SK-N-SH (cell line): ENCODE measurements at regions not wholly inside any gene's neighbourhood (a gene's known extent, or its start where the extent isn't known, plus 50 kb on each side); places are given as distances from the start of the nearest gene placed in this dataset.

ENCODE experiments used
- CTCF ChIA-PET: fragments of 300-600, 350-600 bp; formaldehyde crosslinking; extraction: SDS; loops from one replicate; lab custom pipeline; 2021; lab: Yijun Ruan, JAX
- POLR2A ChIA-PET: fragments of 350-600 bp; sonication (Branson Sonifier 250); formaldehyde crosslinking; extraction: SDS; loops from one replicate; lab custom pipeline; 2020; ENCODE audit warnings: antibody characterized with exemption, inconsistent platforms; lab: Yijun Ruan, JAX
- DNase-seq: peaks from one replicate; pipeline ENCODE4 v3.0.0; 2012
- H2AFZ ChIP-seq: fragments of 200-600 bp; sonication (generic); 2 replicates; pipeline ENCODE4 v1.8.1; 2016; ENCODE audit warnings: antibody characterized with exemption, mild to moderate bottlenecking, low read depth
- H3F3A ChIP-seq: fragments of 200-600 bp; sonication (generic); replicated peaks from 2 replicates; pipeline ENCODE3; 2016; ENCODE audit warnings: antibody characterized with exemption, mild to moderate bottlenecking; ENCODE audit not compliant: insufficient read depth
- H3K27ac ChIP-seq, 2 experiments: fragments of 200-500 bp in 1 of 2; fragments of 200-600 bp in 1 of 2; sonication (Bioruptor generic) in 1 of 2; sonication (generic), shearing (Covaris generic) in 1 of 2; 2 replicates each; pipeline versions ENCODE4 v1.5.1 to v1.6.1; 2014 to 2016; ENCODE audit warnings: low read depth in 2 of 2, inconsistent platforms in 1 of 2, low read length in 1 of 2, mild to moderate bottlenecking in 1 of 2, mixed read lengths in 1 of 2
- H3K27me3 ChIP-seq: fragments of 200-600 bp; sonication (generic), shearing (Covaris generic); 2 replicates; pipeline ENCODE4 v1.6.1; 2016; ENCODE audit warnings: mixed run types; ENCODE audit not compliant: insufficient read depth
- H3K36me3 ChIP-seq, 2 experiments: fragments of 200-500 bp in 1 of 2; fragments of 200-600 bp in 1 of 2; sonication (Bioruptor generic) in 1 of 2; sonication (generic) in 1 of 2; replicated peaks in 1 of 2; 2 replicates each; pipeline versions ENCODE3 to v1.5.1; 2014 to 2016; ENCODE audit warnings: low read length in 1 of 2, mild to moderate bottlenecking in 1 of 2; ENCODE audit not compliant: insufficient read depth in 2 of 2, control insufficient read depth in 1 of 2
- H3K4me1 ChIP-seq, 2 experiments: fragments of 200-500 bp in 1 of 2; fragments of 200-600 bp in 1 of 2; sonication (Bioruptor generic) in 1 of 2; sonication (generic), shearing (Covaris generic) in 1 of 2; 2 replicates each; pipeline versions ENCODE4 v1.5.1 to v1.6.1; 2014 to 2016; ENCODE audit warnings: low read depth in 1 of 2, low read length in 1 of 2, mixed run types in 1 of 2; ENCODE audit not compliant: insufficient read depth in 2 of 2, control insufficient read depth in 1 of 2
- H3K4me2 ChIP-seq: fragments of 200-600 bp; sonication (generic), shearing (Covaris generic); 2 replicates; pipeline ENCODE4 v1.6.1; 2017; ENCODE audit warnings: mixed run types
- H3K4me3 ChIP-seq, 2 experiments: fragments of 200-500 bp in 1 of 2; fragments of 200-600 bp in 1 of 2; sonication (Bioruptor generic) in 1 of 2; sonication (generic), shearing (Covaris generic) in 1 of 2; 2 replicates each; pipeline versions ENCODE4 v1.5.1 to v1.8.1; 2014 to 2016; ENCODE audit warnings: low read depth in 2 of 2, inconsistent platforms in 1 of 2, low read length in 1 of 2, mild to moderate bottlenecking in 1 of 2, mixed read lengths in 1 of 2, moderate library complexity in 1 of 2
- H3K79me2 ChIP-seq: fragments of 200-600 bp; sonication (generic); 2 replicates; pipeline ENCODE4 v1.8.1; 2017; ENCODE audit warnings: mild to moderate bottlenecking; ENCODE audit not compliant: insufficient read depth
- H3K9ac ChIP-seq: fragments of 200-600 bp; sonication (generic); 2 replicates; pipeline ENCODE4 v1.6.1; 2017; ENCODE audit warnings: mixed run types
- H3K9me2 ChIP-seq: fragments of 200-600 bp; sonication (generic); 2 replicates; pipeline ENCODE4 v1.6.1; 2017; ENCODE audit warnings: mixed run types
- H3K9me3 ChIP-seq: fragments of 200-600 bp; sonication (generic); 2 replicates; pipeline ENCODE4 v1.6.1; 2017; ENCODE audit warnings: mixed run types, mild to moderate bottlenecking, moderate library complexity
- H4K20me1 ChIP-seq: fragments of 200-600 bp; sonication (generic); 2 replicates; pipeline ENCODE4 v1.6.1; 2017; ENCODE audit warnings: mild to moderate bottlenecking, mixed run types; ENCODE audit not compliant: insufficient read depth
- CHD2 ChIP-seq: fragments of 150-350 bp; IDR thresholded peaks from 2 replicates; pipeline ENCODE4 v1.6.1; 2018; ENCODE audit warnings: low read length; ENCODE audit not compliant: partially characterized antibody
- CTCF ChIP-seq: fragments of 200-600 bp; sonication (generic); IDR thresholded peaks from 2 replicates; pipeline ENCODE4 v1.6.1; 2017; ENCODE audit warnings: antibody characterized with exemption, mild to moderate bottlenecking, moderate library complexity
- EZH2phosphoT487 ChIP-seq: fragments of 200-600 bp; sonication (generic); IDR thresholded peaks from 2 replicates; pipeline ENCODE4 v1.6.1; 2017; ENCODE audit warnings: low read depth, mixed run types, mild to moderate bottlenecking, antibody characterized with exemption, moderate library complexity, borderline replicate concordance
- FOSL2 ChIP-seq: IDR thresholded peaks from 2 replicates; pipeline ENCODE4 v1.4.0; 2012; ENCODE audit warnings: low read depth, mild to moderate bottlenecking, moderate library complexity, borderline replicate concordance
- FOXM1 ChIP-seq: IDR thresholded peaks from 2 replicates; pipeline ENCODE4 v1.4.0; 2012; ENCODE audit warnings: low read depth, mild to moderate bottlenecking
- MAX ChIP-seq: IDR thresholded peaks from 2 replicates; pipeline ENCODE4 v1.4.0; 2012; ENCODE audit warnings: low read depth
- MXI1 ChIP-seq: IDR thresholded peaks from 2 replicates; pipeline ENCODE4 v1.6.1; 2012; ENCODE audit warnings: mild to moderate bottlenecking, low read depth, low read length, improper control_type of control experiment
- NRF1 ChIP-seq: IDR thresholded peaks from 2 replicates; pipeline ENCODE4 v1.6.1; 2012; ENCODE audit warnings: low read depth, mild to moderate bottlenecking, low read length
- POLR2AphosphoS5 ChIP-seq: IDR thresholded peaks from 2 replicates; pipeline ENCODE4 v1.6.1; 2012; ENCODE audit warnings: low read depth, low read length
- REST ChIP-seq: IDR thresholded peaks from 2 replicates; pipeline ENCODE4 v1.6.1; 2012; ENCODE audit warnings: mild to moderate bottlenecking, low read depth, low read length, moderate library complexity
- RFX5 ChIP-seq: IDR thresholded peaks from 2 replicates; pipeline ENCODE4 v1.6.1; 2012; ENCODE audit warnings: mild to moderate bottlenecking, improper control_type of control experiment, low read length
- SMC3 ChIP-seq: IDR thresholded peaks from 2 replicates; pipeline ENCODE4 v1.6.1; 2012; ENCODE audit warnings: low read depth, low read length, improper control_type of control experiment
- TAF1 ChIP-seq: IDR thresholded peaks from 2 replicates; pipeline ENCODE4 v1.6.1; 2012; ENCODE audit warnings: low read depth, mild to moderate bottlenecking, low read length, moderate library complexity, borderline replicate concordance
- TCF12 ChIP-seq: IDR thresholded peaks from 2 replicates; pipeline ENCODE4 v1.4.0; 2012
- YY1 ChIP-seq: IDR thresholded peaks from 2 replicates; pipeline ENCODE4 v1.4.0; 2012; ENCODE audit warnings: low read depth, mild to moderate bottlenecking
- WGBS: methylation state at CpG from one replicate; pipeline ENCODE4 v1.1.6; 2017; ENCODE audit warnings: low lambda C conversion rate; 5-methylcytosine and 5-hydroxymethylcytosine counted together
- TF ChIP-seq, protein P1 (sequence below): IDR thresholded peaks from 2 replicates; pipeline ENCODE4; 2012

DNA sequence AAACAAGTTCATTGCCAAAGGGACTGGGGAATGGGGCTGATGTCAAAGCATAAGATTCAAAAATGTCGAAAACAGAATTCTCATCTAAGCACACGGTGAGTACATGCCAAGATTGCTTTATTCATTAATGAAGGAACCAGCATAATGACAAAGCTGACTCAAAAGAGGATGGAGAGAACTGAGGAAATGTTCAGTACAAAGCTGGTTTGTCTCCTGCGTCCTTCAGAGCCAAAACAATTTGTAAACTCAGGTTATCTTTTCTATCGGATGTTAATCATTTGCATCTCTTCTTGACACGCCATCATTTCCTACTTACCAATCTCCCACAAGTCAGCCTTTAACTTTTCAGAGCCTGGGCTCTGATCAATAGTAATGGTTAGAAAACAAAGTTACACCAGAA, 195.6 kb upstream of the PMEPA1 start:
- Histone ChIP-seq H3K9me2 (no peaks in the 10 kb centered on the region), H3K9ac (no peak overlapping the region), H3F3A (no peaks in the 10 kb centered on the region), H3K79me2 (no peaks in the 10 kb centered on the region), H3K9me3 (no peaks in the 10 kb centered on the region), H3K4me2 (no peak overlapping the region), H4K20me1 (no peaks in the 10 kb centered on the region), H3K36me3 (no peaks in the 10 kb centered on the region), H3K27me3 (no peaks in the 10 kb centered on the region), H3K27ac (no peak overlapping the region), H3K4me1 (peaks cover 0 to 29% of the 10 kb centered on the region in 2 experiments; a peak in 1 of 4 replicates), H3K4me3 (no peak overlapping the region), H2AFZ (no peak overlapping the region)
- POLR2A ChIA-PET, result interaction anchor here (0.6 kb wide), 1 partner anchor 1497 kb away, joined by 3 read pairs; no protein-coding TSS in a partner anchor
- TF ChIP-seq, protein P1, sequence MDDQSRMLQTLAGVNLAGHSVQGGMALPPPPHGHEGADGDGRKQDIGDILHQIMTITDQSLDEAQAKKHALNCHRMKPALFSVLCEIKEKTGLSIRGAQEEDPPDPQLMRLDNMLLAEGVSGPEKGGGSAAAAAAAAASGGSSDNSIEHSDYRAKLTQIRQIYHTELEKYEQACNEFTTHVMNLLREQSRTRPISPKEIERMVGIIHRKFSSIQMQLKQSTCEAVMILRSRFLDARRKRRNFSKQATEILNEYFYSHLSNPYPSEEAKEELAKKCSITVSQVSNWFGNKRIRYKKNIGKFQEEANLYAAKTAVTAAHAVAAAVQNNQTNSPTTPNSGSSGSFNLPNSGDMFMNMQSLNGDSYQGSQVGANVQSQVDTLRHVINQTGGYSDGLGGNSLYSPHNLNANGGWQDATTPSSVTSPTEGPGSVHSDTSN, result no peak
- WGBS, result 78% methylated on average over 5 of the region's 5 CpGs
- no peak for DNase-seq
- CTCF ChIA-PET, result interaction anchor here (0.7 to 1.3 kb wide), 3 partner anchors 61 to 252 kb away, joined by 3 read pairs; no protein-coding TSS in a partner anchor

GRCh38 chr20:57904314-57905105, 194.7 kb upstream of the PMEPA1 start:
- WGBS, result 85% methylated on average over 10 of the region's 10 CpGs
- Histone ChIP-seq H3K27me3 (no peaks in the 10 kb centered on the region), H3K9me3 (no peaks in the 10 kb centered on the region), H3K9ac (no peak overlapping the region), H3K36me3 (no peaks in the 10 kb centered on the region), H3K4me2 (no peak overlapping the region), H3F3A (no peaks in the 10 kb centered on the region), H3K27ac (no peak overlapping the region), H3K79me2 (no peaks in the 10 kb centered on the region), H3K9me2 (no peaks in the 10 kb centered on the region), H3K4me1 (peaks cover 0 to 33% of the 10 kb centered on the region in 2 experiments; a peak in 1 of 4 replicates), H4K20me1 (no peaks in the 10 kb centered on the region), H2AFZ (no peak overlapping the region), H3K4me3 (no peak overlapping the region)
- DNase-seq, result no peak
- POLR2A ChIA-PET, result no interaction called here
- TF ChIP-seq RFX5 (no peak), SMC3 (no peak), CTCF (no peak), NRF1 (no peak), POLR2AphosphoS5 (no peak), YY1 (no peak), CHD2 (no peak), TCF12 (no peak), TAF1 (no peak), FOSL2 (no peak), MAX (no peak), FOXM1 (no peak), MXI1 (no peak), EZH2phosphoT487 (no peak), REST (no peak)
- CTCF ChIA-PET, result interaction anchor here (0.6 to 1.2 kb wide), 2 partner anchors 82 to 251 kb away, joined by 3 read pairs; no protein-coding TSS in a partner anchor
